H9 (cell line): ENCODE measurements at regions not wholly inside any gene's neighbourhood (a gene's known extent, or its start where the extent isn't known, plus 50 kb on each side); places are given as distances from the start of the nearest gene placed in this dataset.

Experiments
- DNase-seq: peaks from one replicate; pipeline ENCODE4 v3.0.0-alpha.2; 2017
- H2AFZ ChIP-seq: one replicate; pipeline ENCODE4 v1.6.1; 2013; ENCODE audit warnings: mild to moderate bottlenecking, low read length, control low read depth, moderate library complexity
- H2AK5ac ChIP-seq: 2 replicates; pipeline ENCODE4 v1.6.1; 2013; ENCODE audit warnings: low read length, control low read depth, mixed read lengths; ENCODE audit not compliant: insufficient read length
- H2BK120ac ChIP-seq: one replicate; pipeline ENCODE4 v1.6.1; 2013; ENCODE audit warnings: low read depth, mild to moderate bottlenecking, low read length, control low read depth, inconsistent platforms; ENCODE audit not compliant: poor library complexity, severe bottlenecking
- H2BK12ac ChIP-seq: 2 replicates; pipeline ENCODE4 v1.6.1; 2013; ENCODE audit warnings: low read length, control low read depth, mixed read lengths, low read depth; ENCODE audit not compliant: insufficient read length
- H2BK15ac ChIP-seq: 2 replicates; pipeline ENCODE4 v1.6.1; 2013; ENCODE audit warnings: low read depth, low read length, control low read depth
- H2BK20ac ChIP-seq: one replicate; pipeline ENCODE4 v1.6.1; 2013; ENCODE audit warnings: low read depth, mild to moderate bottlenecking, low read length, control low read depth, inconsistent platforms; ENCODE audit not compliant: poor library complexity, severe bottlenecking
- H2BK5ac ChIP-seq: 2 replicates; pipeline ENCODE4 v1.6.1; 2013; ENCODE audit warnings: low read length, control low read depth, mixed read lengths; ENCODE audit not compliant: insufficient read length
- H3K14ac ChIP-seq: 2 replicates; pipeline ENCODE4 v1.6.1; 2013; ENCODE audit warnings: low read length, control low read depth; ENCODE audit not compliant: insufficient read depth
- H3K18ac ChIP-seq: 2 replicates; pipeline ENCODE4 v1.6.1; 2013; ENCODE audit warnings: low read depth, mild to moderate bottlenecking, mixed read lengths, low read length, control low read depth; ENCODE audit not compliant: insufficient read length
- H3K23ac ChIP-seq: 2 replicates; pipeline ENCODE4 v1.6.1; 2013; ENCODE audit warnings: low read length, control low read depth, mixed read lengths, low read depth; ENCODE audit not compliant: insufficient read length
- H3K23me2 ChIP-seq: 2 replicates; pipeline ENCODE4 v1.6.1; 2013; ENCODE audit warnings: low read depth, mild to moderate bottlenecking, mixed read lengths, low read length, control low read depth; ENCODE audit not compliant: insufficient read length, poor library complexity, severe bottlenecking
- H3K27ac ChIP-seq: 2 replicates; pipeline ENCODE4 v1.5.1; 2013; ENCODE audit warnings: low read length, control low read depth, mixed read lengths, low read depth; ENCODE audit not compliant: insufficient read length
- H3K27me3 ChIP-seq: 2 replicates; pipeline ENCODE4 v1.6.1; 2013; ENCODE audit warnings: low read length, control low read depth, inconsistent platforms; ENCODE audit not compliant: insufficient read depth
- H3K4ac ChIP-seq: 2 replicates; pipeline ENCODE4 v1.6.1; 2013; ENCODE audit warnings: low read depth, mild to moderate bottlenecking, control low read depth, inconsistent platforms, low read length, moderate library complexity
- H3K4me1 ChIP-seq: 2 replicates; pipeline ENCODE4 v1.6.1; 2013; ENCODE audit warnings: low read length, control low read depth, inconsistent platforms; ENCODE audit not compliant: insufficient read depth
- H3K4me2 ChIP-seq: 2 replicates; pipeline ENCODE4 v1.6.1; 2013; ENCODE audit warnings: low read length, control low read depth, mixed read lengths; ENCODE audit not compliant: insufficient read length, insufficient read depth
- H3K56ac ChIP-seq: 2 replicates; pipeline ENCODE4 v1.6.1; 2013; ENCODE audit warnings: low read depth, mild to moderate bottlenecking, mixed read lengths, low read length, control low read depth; ENCODE audit not compliant: insufficient read length
- H3K79me1 ChIP-seq: 2 replicates; pipeline ENCODE4 v1.6.1; 2013; ENCODE audit warnings: low read depth, mild to moderate bottlenecking, moderate library complexity, low read length, control low read depth, inconsistent platforms; ENCODE audit not compliant: insufficient read depth, poor library complexity, severe bottlenecking
- H3K79me2 ChIP-seq: 2 replicates; pipeline ENCODE4 v1.6.1; 2013; ENCODE audit warnings: low read length, control low read depth, inconsistent platforms; ENCODE audit not compliant: insufficient read depth
- H3K9ac ChIP-seq: 2 replicates; pipeline ENCODE4 v1.6.1; 2013; ENCODE audit warnings: low read length, control low read depth, mixed read lengths; ENCODE audit not compliant: insufficient read length; ENCODE audit errors: extremely low read depth
- H3K9me3 ChIP-seq: one replicate; pipeline ENCODE4 v1.6.1; 2013; ENCODE audit warnings: low read depth, low read length, inconsistent platforms; ENCODE audit not compliant: control insufficient read depth
- H3T11ph ChIP-seq: one replicate; pipeline ENCODE4 v1.6.1; 2013; ENCODE audit warnings: mild to moderate bottlenecking, low read length, control low read depth, inconsistent platforms
- H4K20me1 ChIP-seq: one replicate; pipeline ENCODE4 v1.6.1; 2013; ENCODE audit not compliant: control insufficient read depth, insufficient read length, insufficient read depth
- H4K5ac ChIP-seq: 2 replicates; pipeline ENCODE4 v1.6.1; 2013; ENCODE audit warnings: low read depth, mild to moderate bottlenecking, mixed read lengths, low read length, control low read depth; ENCODE audit not compliant: insufficient read length
- H4K8ac ChIP-seq: replicated peaks from 2 replicates; pipeline ENCODE4 v1.6.1; 2013; ENCODE audit warnings: low read length, control low read depth, mixed read lengths, low read depth; ENCODE audit not compliant: insufficient read length
- H4K91ac ChIP-seq: 2 replicates; pipeline ENCODE4 v1.6.1; 2013; ENCODE audit warnings: low read depth, mild to moderate bottlenecking, moderate library complexity, mixed read lengths, low read length, control low read depth; ENCODE audit not compliant: insufficient read length
- H3K27ac Mint-ChIP-seq, 3 experiments: 2 replicates in 2 of 3; 3 replicates in 1 of 3; pipeline ENCODE4 v1.8.0; 2020 to 2021; ENCODE audit warnings: mixed read lengths in 3 of 3, mild to moderate bottlenecking in 1 of 3, moderate library complexity in 1 of 3
- H3K27me3 Mint-ChIP-seq: 2 replicates; pipeline ENCODE4 v1.8.0; 2021; ENCODE audit warnings: low read depth, mild to moderate bottlenecking, moderate library complexity, mixed read lengths
- H3K36me3 Mint-ChIP-seq, 3 experiments: 2 replicates in 2 of 3; 3 replicates in 1 of 3; pipeline ENCODE4 v1.8.0; 2020 to 2021; ENCODE audit warnings: low read depth in 3 of 3, mixed read lengths in 3 of 3; ENCODE audit not compliant: insufficient read depth in 1 of 3
- H3K4me1 Mint-ChIP-seq, 2 experiments: 2 replicates each; pipeline ENCODE4 v1.8.0; 2020; ENCODE audit warnings: mixed read lengths in 2 of 2
- H3K4me3 Mint-ChIP-seq, 2 experiments: 2 replicates in 1 of 2; 3 replicates in 1 of 2; pipeline ENCODE4 v1.8.0; 2020 to 2021; ENCODE audit warnings: mild to moderate bottlenecking in 2 of 2, mixed read lengths in 2 of 2, moderate library complexity in 1 of 2
- H3K9me3 Mint-ChIP-seq, 2 experiments: 2 replicates in 1 of 2; 3 replicates in 1 of 2; pipeline ENCODE4 v1.8.0; 2020; ENCODE audit warnings: mild to moderate bottlenecking in 2 of 2, mixed read lengths in 2 of 2, moderate library complexity in 1 of 2
- WGBS: extraction: QIAGEN DNeasy Blood & Tissue Kit; methylation state at CpG from one replicate; pipeline ENCODE4 v1.1.7; 2013; ENCODE audit warnings: missing lambda C conversion rate, low lambda C conversion rate, mixed read lengths; ENCODE audit not compliant: insufficient read length; ENCODE audit errors: extremely low coverage; 5-methylcytosine and 5-hydroxymethylcytosine counted together
- TF ChIP-seq, protein P1 (sequence below): fragments of 200-600 bp; sonication (generic); conservative IDR thresholded peaks from 3 replicates; pipeline ENCODE4 v1.8.0; 2021; ENCODE audit warnings: antibody characterized with exemption, mild to moderate bottlenecking

DNA sequence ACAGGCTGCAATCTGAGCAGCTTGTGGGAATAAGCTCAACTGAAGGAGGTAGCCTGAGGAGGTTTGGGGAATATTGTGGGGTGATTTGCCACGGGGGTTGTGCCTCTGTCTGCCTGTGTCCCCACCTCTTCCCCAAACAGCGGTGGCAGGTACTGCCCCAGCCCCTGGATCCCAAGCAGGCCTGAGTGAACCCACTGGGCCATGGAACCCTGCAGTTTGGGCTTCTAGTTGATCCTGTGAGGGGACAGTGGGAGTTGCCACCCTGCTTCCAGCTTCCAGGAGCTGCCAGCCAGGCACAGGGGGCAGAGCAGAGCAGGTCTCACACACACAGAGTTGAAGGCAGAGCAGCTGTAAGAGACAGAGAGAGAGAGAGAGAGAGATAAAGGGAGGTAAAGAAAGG is 97.4 kb downstream of the PJA1 start:
- Histone ChIP-seq H2BK15ac (no peak overlapping the region), H2AK5ac (no peak overlapping the region), H3K23me2 (no peaks in the 10 kb centered on the region), H3K79me1 (no peaks in the 10 kb centered on the region), H3K4me1 (no peaks in the 10 kb centered on the region), H3K4ac (no peak overlapping the region), H4K5ac (no peak overlapping the region), H3K9me3 (no peaks in the 10 kb centered on the region), H4K8ac (no peak overlapping the region), H3T11ph (no peak overlapping the region), H4K20me1 (no peaks in the 10 kb centered on the region), H3K56ac (no peak overlapping the region), H2BK120ac (no peak overlapping the region), H4K91ac (no peak overlapping the region), H3K79me2 (no peaks in the 10 kb centered on the region), H2BK20ac (no peak overlapping the region), H3K9ac (no peak overlapping the region), H3K14ac (no peak overlapping the region; the same call in 1 of the 2 replicates), H2BK5ac (no peak overlapping the region), H2AFZ (no peak overlapping the region), H3K27ac (no peak overlapping the region), H3K23ac (no peak overlapping the region), H3K18ac (no peak overlapping the region), H3K27me3 (no peaks in the 10 kb centered on the region), H3K4me2 (no peak overlapping the region), H2BK12ac (no peak overlapping the region)
- Mint-ChIP-seq H3K27me3 (peaks cover 38% of the 10 kb centered on the region), H3K4me3 (no peak overlapping the region), H3K4me1 (peaks cover 4 to 6% of the 10 kb centered on the region in 2 experiments; a peak in 2 of 4 replicates), H3K27ac (no peak overlapping the region), H3K9me3 (peaks cover 62 to 86% of the 10 kb centered on the region in 2 experiments), H3K36me3 (no peaks in the 10 kb centered on the region; a peak in 2 of 7 replicates)
- no CpG with 5 or more reads among the region's 2 CpGs for WGBS
- TF ChIP-seq, protein P1, sequence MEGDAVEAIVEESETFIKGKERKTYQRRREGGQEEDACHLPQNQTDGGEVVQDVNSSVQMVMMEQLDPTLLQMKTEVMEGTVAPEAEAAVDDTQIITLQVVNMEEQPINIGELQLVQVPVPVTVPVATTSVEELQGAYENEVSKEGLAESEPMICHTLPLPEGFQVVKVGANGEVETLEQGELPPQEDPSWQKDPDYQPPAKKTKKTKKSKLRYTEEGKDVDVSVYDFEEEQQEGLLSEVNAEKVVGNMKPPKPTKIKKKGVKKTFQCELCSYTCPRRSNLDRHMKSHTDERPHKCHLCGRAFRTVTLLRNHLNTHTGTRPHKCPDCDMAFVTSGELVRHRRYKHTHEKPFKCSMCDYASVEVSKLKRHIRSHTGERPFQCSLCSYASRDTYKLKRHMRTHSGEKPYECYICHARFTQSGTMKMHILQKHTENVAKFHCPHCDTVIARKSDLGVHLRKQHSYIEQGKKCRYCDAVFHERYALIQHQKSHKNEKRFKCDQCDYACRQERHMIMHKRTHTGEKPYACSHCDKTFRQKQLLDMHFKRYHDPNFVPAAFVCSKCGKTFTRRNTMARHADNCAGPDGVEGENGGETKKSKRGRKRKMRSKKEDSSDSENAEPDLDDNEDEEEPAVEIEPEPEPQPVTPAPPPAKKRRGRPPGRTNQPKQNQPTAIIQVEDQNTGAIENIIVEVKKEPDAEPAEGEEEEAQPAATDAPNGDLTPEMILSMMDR: no peak
- no peak for DNase-seq
